HuH-7 (cell line): ENCODE measurements at regions not wholly inside any gene's neighbourhood (a gene's known extent, or its start where the extent isn't known, plus 50 kb on each side); places are given as distances from the start of the nearest gene placed in this dataset.
"Not testable (repeated sequence)": the region's sequence is repeated elsewhere in the genome, so short reads cannot be mapped to it uniquely, and the experiment has no call there.

Experiments
- DNase-seq: peaks from one replicate; pipeline ENCODE4 v3.0.0; 2011; ENCODE audit warnings: low spot score

DNA sequence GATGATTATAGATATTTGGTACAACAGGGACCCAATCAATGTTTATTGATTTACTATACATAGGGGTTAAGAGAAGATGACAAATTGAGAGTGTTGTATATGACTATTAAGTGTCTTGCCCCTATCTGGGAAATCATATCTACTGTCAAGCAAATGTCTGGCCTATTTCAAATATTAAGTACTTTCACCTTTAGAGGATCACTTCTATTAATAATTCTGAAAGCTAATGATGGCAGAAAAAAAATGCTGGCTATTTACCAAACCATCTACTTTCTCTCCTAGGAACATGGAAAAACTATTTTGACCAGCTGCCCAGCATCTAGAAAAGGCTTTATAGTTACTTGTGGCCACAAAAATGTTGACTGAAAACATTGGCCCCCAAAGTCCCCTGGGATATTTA lies 632.3 kb upstream of the ZNF385D start:
- no peak for DNase-seq

DNA sequence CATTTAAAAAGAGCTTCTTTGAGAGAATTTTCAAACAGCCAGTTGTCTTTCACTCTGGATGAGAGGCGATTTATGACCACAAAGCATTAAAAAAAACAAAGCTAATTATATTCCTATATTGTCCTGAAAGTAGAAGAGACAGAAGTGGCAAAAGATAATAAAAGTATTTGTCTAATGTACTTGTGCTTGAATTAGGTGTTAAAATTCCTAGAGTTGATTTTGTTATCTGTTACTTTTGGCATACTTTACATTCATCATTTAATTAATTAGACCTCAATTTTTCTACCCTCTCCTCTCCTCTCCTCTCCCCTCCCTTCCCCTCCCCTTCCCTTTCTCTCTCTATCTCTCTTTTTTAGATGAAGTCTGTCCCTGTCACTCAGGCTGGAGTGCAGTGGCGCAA lies 635.1 kb upstream of the ZNF385D start:
- no peak for DNase-seq

DNA sequence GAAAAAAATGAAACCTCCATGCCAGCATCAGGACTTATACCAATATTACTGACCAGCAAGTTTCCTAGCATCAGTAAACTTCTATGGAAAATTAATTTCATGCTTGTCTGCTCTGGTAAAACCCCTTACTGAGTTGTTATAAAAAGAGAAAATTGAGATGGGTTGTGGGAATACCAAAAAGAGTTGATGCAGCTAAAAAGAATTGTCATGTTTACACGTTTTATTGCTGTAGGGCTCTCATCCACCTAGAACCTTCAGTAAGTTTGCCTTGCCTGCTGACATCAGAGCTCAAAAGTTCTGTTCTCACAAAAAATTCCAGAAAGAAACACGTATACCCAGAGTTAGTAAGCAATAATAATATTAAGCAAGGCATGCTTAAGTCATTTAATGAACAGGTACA lies 641.3 kb upstream of the ZNF385D start:
- DNase-seq: no peak

DNA sequence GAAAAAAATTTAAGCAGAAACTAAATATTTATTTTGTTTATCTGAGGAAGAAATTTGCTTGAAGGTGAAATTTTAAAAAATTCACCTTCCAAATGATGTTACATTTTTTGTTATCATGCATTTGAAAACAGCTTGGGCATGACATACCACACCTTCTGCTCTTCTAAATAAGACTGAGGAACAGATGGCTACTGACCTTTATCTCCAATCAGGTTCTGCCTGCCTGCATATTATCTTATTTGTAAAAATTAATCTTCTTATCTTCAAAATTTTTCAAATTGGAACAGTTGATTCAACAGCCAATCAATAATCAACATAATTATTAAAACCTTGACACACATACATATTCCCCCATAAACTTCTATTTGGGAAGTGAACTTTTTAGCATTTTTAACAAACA lies 641.8 kb upstream of the ZNF385D start:
- DNase-seq: no peak

DNA sequence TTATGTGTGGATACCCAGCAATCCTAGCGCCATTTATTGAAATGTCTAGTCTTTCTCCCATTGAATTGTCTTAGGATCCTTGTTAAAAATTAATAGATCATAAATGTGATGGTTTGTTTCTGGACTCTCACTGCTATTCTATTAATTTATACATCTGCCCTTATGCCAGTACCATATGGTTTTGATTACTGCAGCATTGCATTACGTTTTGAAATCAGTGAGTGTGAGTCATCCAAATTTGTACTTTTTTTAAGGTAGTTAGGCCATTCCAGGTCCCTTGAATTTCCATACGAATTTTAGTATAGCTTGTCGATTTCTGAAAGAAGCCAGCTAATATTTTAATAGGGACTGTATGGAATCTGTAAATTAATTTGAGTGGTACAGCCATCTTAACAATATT lies 648.6 kb upstream of the ZNF385D start:
- no peak for DNase-seq

DNA sequence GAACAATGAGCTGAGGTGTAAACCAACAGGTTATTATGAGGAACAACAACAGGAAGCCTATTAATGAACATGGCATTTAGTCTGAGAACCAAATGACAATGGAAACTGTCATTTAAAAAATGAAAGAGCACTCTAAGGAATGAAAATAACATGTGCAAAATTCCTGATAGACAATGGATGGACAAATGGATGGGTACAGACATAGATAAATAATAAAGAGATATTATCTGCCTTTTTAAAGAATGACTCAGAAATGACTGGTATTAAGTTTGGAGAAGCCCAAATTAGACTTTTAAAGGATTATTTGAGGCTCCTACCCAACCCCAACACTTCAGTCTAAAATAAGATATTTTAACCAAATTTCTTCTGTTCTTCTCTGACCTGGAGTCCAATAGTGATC lies 650.5 kb upstream of the ZNF385D start:
- DNase-seq: no peak

DNA sequence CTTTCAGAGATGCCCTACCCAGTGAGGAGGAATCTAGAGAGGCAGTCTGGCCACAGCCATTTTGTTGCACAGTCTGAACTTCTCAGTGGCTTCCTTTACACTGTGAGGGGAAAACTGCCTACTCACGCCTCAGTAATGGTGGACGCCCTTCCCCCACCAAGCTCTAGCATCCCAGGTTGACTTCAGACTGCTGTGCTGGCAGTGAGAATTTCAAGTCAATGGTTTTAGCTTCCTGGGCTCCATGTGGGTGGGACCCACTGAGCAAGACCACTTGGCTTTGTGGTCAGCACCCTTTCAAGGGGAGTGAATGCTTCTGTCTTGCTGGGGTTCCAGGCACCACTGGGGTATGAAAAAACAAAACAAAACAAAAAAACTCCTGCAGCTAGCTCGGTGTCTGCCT lies 663.2 kb upstream of the ZNF385D start:
- no peak for DNase-seq

DNA sequence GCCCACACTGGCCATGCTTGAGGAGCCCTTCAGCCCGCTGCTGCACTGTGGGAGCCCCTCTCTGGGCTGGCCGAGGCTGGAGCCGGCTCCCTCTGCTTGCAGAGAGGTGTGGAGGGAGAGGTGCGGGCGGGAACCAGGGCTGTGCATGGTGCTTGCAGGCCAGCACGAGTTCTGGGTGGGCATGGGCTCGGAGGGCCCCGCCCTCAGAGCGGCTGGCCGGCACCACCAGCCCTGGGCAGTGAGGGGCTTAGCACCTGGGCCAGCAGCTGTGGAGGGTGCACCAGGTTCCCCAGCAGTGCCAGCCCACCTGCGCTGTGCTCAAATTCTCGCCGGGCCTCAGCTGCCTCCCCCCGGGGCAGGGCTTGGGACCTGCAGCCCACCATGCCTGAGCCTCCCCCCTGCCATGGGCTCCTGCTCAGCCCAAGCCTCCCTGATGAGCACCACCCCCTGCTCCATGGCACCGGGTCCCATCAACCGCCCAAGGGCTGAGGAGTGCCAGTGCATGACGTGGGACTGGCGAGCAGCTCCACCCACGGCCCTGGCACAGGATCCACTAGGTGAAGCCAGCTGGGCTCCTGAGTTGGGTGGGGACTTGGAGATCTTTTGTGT lies 665.9 kb upstream of the ZNF385D start:
- not testable (repeated sequence) for DNase-seq

DNA sequence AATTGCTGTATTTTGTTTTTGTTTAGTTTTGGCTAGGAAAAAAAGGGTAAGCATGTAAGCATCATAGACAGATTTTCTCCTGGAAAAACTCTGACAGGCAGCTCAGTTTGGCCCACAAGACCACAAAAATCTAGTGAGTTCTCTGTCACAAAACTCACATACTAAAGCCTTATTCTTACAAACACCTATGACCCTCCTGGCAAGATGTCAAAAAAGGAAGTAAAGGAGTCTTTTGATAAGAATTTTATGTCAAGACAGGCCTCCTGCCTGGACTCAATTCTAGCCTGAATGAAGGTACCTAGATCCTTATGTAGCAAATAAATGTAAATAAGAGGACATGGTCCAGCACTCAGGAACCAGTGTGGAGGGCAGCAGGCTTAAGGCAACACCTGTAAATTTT lies 668.3 kb upstream of the ZNF385D start:
- DNase-seq: no peak

DNA sequence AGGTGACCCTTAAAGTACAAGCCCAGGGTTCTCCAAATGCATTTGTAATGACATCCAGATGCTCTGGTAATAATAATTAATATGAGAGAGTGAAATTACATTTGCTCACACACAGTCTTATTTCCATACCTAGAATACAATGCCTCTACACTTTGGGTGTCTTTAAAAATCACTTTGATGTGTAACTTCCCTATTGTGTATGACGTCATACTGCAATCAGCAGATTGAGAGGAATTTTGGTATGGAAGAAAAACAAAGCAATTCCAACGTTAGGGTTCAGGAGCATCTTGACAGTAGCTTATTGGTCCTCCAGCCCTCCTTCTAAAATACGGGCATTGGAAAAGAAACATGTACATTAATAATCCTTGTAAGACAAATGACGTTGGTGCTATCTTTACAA lies 670.6 kb upstream of the ZNF385D start:
- no peak for DNase-seq

DNA sequence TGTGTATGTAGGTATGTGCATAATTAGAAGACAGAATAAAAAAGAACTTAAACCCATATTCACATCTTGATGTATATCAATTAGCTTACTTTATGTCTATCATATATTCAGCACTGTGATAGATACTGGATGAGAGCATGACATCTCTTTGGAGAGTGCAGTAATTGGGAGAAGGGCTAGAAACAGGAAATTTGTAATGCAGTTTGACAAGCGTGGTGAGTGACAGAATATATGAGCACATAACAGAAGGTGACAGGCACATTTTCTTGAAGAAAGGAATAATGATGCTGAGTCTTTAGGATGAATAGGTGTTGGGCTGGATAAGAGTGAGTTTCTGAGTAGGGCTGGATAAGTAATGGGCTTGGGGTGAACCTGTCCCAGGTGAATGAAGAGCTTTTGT lies 680.3 kb upstream of the ZNF385D start:
- no peak for DNase-seq

DNA sequence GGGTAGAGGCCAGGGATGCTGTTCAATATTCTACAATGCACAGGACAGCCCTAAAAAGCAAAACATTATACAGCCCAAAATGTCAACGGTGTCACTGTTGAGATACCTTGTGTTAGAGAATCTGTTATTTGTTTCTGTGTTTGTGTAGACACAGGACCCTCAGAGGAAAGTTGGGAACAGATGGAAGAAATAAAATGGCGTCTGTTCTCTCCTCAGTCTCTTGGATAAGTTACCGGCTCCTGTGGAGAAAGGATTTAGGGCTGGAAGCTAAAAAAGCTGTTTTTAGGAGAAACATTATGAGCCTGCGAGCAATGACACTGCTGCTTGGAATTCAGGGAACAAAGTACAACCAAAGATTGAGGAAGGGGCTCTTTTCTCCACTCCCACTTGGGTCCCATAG lies 688.6 kb upstream of the ZNF385D start:
- DNase-seq: no peak

DNA sequence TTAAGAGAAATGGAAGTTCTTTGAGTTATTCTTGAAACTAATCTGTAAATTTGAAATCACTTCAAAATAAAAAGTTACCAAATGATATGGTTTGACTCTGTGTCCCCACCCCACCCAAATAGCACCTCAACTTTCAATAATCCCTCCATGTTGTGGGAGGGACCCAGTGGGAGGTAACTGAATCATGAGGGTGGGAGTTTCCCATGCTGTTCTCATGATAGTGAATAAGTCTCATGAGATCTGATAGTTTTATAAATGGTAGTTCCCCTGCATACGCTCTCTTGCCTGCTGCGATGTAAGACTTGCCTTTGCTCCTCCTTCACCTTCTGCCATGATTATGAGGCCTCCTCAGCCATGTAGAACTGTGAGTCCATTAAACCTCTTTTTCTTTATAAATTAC lies 690.7 kb upstream of the ZNF385D start:
- no peak for DNase-seq

DNA sequence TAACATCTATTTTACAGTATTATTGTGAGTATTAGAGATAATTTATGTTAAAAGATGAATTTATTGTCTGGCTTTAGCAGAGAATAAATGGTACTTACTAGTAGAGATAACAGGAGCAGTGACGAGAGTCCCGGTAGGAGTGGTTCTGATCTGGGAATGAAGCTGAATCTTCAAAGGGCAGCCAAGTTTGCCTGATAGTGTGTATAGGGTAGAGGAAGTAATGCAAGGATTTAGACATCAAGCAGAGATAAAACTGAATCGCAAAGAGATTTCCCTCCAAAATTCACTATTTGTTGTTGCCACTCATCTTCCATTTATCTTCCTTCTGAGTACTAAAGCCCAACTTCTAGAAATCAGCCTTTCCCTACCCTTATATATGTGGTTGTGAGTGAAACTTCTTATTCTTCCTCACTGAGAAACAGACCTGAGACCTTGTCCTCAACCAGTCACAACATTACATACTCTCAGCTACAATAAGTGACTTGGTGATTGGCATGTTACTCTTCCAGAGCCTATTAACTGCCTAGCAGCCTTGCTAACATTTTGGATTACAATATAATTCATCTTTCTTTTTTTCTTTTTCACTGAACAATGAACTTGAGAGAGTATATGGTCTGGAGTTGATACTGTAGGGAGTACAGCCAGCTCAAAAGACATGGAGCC lies 692.7 kb upstream of the ZNF385D start:
- no peak for DNase-seq

DNA sequence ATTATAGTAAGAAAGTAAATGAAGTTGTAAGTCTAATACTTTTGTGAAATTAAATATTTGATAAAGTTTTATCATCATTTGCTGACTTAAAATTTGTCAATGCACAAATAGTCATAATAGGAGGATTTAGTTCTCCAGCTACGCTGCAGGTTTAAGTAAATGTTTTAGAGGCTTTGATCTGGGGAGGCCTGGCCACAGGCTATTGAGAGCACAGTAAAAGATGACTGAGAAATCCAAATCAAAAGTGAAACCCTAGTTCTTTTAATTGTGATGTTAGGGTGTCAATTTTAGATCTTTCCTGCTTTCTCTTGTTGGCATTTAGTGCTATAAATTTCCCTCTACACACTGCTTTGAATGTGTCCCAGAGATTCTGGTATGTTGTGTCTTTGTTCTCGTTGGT lies 694.3 kb upstream of the ZNF385D start:
- DNase-seq: not testable (repeated sequence)

DNA sequence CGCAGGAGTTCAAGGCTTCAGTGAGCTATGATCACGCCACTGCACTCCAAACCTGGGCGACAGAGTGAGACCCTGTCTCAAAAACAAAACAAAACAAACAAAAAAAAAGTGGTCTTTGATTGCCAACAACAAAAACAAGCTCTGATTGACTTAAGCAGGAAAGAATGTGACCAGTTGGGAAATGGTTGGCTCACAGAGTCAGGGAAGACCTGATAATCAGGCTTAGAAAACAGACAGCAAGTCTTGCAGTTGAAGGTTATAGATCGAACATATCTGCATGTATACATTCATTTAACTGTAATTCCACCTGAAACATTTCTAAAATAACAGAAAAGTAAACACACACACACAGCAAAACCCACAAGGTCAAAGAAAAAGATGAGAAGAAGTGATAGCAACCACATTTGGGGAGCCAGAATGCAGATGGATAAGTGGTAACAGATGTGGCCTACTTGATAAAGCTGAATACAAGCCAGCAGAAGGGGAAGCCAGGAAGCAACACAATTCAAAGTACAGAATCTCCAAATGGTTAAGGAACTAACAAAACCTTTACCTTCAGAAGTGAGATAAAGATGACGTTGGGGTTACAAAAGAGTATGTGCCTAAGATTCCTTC lies 699.9 kb upstream of the ZNF385D start:
- DNase-seq: no peak

DNA sequence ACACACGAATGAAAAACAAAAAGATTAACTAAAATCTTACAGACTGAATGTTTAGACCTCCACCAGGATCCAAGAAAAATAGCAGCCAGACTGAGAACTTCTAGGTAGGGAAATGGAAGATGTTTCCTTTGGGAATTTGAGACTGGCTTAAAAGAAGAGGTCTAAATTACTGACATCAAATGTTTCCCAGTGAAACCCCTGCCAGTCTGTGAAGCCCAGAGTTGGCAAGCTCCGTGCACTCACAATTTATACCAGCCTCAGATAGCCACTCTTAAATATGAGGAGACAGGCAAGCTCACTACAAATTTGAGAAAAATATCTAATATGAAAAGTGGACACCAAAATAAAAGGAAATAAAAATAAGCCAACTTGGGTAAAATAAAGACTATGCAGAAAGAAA lies 700.5 kb upstream of the ZNF385D start:
- no peak for DNase-seq

DNA sequence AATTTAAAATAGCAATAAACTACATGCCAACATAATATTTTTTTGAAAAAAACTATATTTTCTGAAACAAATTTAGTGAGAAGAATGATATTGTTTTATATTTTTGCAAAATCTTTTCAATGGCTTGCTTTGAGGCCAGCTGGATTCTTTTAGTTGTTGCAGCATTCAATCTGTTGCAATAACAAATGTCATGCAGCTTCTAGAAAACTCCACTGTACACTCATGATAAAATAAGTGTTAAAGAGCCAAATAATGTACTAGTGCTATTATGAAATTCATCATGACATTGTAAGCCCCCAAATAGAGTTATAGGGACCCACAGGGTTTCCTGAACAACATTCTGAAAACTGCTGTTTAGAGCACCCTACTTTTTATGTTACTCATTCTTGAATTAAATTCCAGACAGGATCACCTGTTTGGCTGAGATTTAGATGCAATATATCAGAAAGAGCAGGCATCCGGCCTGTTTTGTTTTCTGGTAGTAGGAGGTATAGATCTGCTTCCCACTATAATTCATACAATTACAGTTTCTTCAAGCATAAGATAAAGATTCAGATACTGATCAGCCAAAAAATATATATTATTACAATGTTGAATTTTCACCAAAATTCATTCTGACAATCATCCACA lies 703.0 kb upstream of the ZNF385D start:
- DNase-seq: no peak

DNA sequence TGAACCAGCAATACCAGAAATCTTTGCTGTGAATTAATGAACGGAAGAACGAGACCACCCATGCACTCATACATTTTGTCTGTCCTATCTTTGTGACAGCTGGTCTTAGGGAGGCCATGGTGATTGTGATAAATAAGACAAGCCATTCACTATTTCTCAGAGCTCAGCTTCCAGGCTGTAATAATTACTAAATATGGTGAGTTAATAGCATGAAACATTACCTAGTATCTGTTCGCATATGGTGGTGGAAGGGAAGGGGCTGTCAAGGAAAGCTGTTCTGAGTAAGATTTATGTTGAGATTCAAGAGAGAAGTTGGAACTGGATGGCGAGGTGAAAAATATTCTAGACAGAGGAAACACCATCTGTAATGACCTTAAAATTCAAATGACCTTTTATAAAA lies 719.0 kb upstream of the ZNF385D start:
- no peak for DNase-seq

DNA sequence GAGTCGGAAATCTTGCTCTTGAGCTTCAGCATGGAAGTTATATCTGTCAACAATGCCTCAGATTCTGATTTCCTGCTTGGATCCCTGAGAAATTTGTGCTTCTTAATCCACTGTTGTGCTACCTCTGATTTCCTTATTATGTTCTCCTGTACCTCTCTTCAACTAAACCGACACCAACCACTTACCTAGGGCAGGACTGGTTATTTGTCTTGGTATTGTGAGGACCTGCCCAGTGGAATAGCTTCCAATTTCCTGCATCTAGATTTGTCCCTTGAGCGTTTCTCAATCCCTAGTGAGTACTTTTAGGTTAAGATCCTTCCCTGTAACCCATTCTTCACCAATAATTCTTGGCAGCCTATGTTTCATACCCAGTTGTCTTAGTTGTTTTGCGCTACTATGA lies 720.5 kb upstream of the ZNF385D start:
- no peak for DNase-seq

DNA sequence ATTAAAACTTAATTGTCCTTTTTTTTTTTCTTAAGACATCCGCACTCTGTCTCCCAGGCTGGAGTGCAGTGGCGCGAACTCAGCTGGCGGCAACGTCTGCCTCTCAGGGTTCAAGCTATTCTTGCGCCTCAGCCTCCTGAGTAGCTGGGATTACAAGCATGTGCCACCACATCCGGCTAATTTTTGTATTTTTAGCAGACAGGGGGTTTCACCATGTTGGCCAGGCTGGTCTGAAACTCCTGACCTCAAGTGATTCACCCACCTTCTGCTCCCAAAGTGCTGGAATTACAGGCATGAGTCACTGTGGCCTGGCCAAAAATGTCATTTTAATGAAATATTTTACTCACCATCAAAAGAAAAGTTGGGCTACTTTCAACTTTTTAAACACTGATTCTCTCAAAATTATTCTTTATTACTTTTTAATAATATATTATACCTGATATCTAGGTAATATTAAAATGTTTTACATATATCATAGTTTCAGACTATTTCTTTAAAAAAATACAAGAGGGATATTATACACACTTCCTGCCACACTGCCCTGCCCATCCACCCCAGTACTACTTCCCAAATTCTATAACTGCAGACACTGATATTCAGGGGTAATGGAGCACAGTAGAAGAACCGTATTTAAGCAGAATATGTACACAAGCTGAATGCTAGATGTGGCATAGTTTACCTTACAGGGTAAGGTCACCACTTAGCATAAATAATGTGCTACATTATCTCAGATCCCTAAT lies 723.9 kb upstream of the ZNF385D start:
- no peak for DNase-seq

DNA sequence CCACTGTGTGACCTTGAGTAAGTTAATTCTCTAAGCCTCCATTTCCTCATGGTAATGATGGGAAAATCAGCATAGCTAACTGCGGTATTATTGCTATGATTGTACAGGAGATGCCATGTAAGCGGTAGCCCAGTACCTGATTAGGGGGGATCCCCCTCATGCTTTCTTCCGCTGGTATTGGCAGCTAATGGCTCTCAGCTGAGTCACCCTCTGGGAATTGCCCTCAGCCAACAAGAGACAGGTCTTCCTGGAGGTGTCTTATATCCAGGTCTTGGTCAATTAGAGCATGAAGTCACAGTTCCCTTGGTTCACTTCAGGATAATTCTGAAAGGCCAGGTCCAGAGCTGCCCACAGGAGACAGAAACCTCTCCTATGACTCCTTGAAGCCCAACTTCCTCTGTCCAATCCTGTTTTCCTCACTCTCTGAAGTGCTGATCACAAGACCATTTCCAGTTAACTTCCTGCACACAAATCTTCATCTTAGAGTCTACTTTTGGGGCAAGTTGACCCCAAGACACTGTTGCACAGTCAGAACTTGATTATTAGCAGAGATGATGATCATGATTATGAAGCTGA lies 724.7 kb upstream of the ZNF385D start:
- no peak for DNase-seq
